GM19463 (cell line): ENCODE measurements at regions not wholly inside any gene's neighbourhood (a gene's known extent, or its start where the extent isn't known, plus 50 kb on each side); places are given as distances from the start of the nearest gene placed in this dataset.

Source experiments
- ATAC-seq: cut with Tn5 transposase; IDR thresholded peaks from one replicate; pipeline ENCODE4 v1.9.1; 2021; ENCODE audit warnings: mild to moderate bottlenecking, moderate library complexity; ENCODE audit not compliant: unreplicated experiment

DNA sequence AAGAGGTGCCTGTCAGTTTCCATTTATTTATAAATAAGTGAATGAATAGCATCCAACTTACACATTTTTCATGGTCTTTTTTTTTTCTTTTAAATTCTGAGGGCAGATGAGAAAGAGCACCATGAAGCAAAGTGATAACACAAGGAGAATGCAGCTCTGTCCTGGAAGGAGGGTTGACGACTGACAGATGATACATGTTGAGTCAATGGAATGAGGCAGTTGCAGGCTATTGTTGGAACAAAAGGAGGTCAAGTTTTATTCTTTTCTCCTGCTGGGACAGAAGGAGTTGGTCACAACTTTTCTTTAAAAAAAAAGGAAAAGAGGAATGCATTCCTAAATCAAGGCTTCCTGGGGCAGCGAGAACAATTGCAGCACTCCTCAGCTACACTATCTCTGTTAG is 119.9 kb upstream of the PLEKHG7 start:
- no peak for ATAC-seq

DNA sequence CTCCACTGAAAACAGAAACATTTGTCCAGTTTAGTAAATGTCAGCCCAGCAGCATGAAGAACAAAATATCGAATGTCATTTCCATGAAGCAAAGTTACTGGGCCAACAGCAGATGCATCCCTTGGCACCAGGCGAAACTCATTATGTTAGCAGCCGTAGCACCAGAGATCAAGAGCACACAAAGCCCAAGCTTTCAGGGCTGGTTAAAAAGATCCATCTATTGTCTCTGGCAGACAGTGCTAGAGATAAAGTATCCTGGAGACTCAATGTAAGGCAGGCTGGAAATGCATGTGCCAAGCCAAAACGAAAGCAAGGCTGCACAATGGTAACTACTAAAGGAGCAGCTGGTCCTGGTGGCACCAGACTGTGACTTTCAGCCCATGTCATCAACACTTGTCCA is 120.3 kb upstream of the PLEKHG7 start:
- no peak for ATAC-seq

DNA sequence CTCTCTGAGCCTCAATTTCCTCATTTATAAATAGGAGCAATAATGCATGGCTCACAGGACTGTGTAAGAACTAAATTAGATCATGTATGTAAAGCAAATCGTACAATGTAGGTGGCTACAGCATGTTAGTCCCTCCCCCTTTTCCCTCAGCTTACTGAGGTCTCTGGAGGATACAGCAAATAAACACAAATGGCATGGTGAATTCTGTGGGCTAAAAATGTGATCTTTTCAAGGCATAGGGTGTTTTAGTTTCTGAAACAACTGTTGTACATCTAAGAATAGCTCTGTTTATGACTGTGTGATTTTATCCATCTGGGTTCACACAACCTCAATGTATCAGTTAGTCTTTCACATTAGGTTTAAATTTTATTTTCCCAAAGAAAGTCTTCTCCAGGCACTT is 121.2 kb upstream of the PLEKHG7 start:
- ATAC-seq: peak; percentile 73

DNA sequence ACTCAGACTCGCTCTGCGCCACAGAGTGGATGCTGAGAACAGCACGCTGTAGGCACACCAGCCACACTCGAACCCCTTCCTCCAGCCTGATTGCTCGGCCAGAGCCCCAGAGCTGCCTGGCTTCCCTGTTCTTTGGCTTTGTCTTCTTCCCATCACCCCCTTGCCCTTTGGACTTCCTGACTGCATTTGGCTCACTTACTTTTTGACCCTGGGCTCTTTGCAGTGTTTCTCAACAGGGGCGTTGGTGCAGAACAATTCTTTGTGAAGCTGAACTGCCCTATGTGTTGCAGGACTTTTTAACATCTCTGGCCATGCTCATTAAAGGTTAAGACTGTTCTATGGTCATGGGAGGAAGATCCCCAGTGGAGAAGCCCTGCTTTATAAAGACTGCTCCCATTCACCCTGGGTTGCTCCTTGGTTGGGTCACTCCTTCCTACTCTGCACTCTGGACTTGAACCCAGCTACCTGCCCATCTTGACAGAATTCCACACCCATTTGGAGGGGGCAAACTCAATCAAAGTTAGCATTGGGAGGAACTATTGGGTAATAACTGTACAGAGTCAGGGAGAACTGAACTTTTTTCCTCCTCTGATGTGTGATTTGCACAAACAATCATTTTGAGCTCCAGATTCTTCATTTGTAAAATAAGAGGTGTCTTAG is 127.7 kb upstream of the PLEKHG7 start:
- no peak for ATAC-seq

DNA sequence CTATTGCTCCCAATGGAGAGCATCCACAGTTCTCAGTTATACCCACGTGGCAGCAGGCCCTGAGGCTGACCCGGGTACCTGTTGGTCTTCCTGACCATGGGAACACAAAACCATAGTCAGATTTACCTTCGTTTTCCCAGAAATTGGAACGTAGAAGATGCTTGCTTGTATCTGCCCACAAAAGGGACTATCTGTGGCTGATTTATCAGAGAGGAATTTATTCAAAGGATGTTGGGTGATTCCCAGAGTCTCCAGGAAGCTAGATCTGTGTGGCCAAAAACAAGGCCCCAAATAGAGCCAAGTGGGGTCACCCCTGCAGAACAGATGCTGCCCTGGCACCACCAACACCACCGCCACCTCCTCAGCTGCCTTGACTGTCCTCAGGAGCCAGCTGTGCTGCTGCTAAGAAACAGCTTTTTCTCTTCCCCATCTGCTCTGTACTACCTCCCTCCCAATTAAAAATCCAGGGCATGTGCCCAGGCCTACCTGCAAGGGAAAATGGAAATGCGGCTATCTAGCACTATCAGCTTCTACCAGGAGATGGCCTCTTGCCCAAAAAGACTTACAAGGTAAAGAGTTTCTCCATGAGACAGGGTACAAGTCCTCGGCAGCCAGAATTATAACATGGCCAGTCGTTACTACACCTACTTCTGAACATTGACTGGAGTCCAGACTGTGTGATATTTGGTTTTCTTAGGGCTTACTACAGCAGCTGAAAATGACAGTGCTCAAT is 128.6 kb upstream of the PLEKHG7 start:
- no peak for ATAC-seq

DNA sequence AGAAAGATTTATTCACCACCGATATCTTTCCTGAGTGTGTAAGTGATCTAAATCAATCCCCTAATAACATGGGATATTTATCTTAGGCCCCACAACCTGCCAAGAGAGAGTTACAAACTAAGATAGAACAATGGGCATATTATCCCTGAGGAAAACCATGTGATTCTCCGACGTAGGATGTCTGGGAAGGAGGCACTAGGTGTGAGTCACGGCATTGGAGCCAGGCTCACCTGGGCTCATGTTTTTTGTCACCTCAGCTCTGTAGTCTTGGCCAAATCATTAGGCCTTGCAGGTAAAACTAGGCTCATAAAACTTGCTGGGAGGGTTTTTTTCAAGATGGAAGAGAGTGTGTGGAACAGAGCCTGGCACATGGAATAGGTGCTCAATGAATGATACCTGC is 129.7 kb upstream of the PLEKHG7 start:
- ATAC-seq: no peak

DNA sequence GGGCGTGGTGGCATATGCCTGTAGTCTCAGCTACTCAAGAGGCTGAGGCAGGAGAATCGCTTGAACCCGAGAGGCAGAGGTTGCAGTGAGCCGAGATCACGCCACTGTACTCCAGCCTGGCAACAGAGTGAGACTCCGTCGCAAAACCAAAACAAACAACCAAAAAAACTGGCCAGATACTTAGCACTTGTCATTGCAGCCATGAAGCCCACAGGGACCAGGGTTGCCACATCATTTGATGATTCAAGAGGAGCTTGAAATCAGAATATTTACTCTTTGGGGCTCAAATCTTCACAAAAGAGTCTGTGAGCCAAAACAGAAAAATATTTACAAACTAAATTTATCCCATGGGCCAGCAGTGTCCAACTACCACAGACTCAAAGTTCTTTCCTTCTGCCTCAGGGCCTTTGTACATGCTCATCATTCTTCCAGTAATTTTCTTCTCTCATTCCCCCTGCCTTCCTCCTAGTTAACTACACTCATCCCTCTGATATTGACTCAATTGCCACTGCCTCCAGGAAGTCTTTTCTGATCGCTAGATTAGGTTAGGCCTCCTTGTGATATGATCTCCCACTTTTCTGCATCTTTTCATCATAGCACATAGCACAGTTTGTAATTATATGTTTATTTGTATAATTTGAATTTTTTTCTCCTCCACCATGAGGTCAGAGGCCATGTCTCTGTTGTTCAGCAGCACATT is 130.8 kb upstream of the PLEKHG7 start:
- ATAC-seq: no peak

- ATAC-seq: no peak
Observed at GRCh38 chr12:92571169-92571568, 131.6 kb upstream of the PLEKHG7 start.

DNA sequence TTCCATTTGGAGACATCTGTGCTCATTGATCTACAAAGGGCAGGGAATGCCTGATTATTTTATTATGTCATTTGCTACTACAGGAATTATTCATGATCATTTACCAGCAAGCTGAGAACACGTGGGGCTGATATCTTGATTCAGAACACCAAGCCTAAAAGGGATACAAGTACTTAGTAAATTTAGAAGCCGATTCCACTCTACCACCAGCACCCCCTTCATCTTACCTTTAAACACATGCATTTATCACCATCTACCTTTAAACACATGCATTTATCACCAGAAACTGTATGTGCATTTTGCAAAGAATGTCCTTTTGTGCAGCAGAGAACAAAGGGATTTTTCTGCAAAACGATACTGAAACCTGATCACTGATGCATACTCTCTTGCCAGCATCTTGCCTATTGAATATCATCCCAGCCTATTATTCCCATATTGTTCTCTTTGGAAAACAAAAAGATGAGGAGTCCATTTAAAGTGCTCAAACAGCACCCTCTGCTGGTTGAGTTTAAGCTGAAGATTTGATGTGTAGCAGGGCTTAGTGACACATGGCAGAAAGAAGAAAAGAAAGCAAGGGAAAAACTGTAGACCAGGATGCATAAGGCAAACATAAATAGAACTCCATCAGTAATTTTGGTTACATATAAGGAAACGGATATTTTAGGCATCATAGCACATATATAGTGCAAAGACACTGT is 132.6 kb upstream of the PLEKHG7 start:
- ATAC-seq: peak; percentile 79

- ATAC-seq: no peak
Observed at GRCh38 chr12:92568691-92569090, 134.1 kb upstream of the PLEKHG7 start.

GRCh38 chr12:92566448-92567019 is 136.3 kb upstream of the PLEKHG7 start:
- no peak for ATAC-seq

GRCh38 chr12:92563819-92564218 is 139.0 kb upstream of the PLEKHG7 start:
- no peak for ATAC-seq

DNA sequence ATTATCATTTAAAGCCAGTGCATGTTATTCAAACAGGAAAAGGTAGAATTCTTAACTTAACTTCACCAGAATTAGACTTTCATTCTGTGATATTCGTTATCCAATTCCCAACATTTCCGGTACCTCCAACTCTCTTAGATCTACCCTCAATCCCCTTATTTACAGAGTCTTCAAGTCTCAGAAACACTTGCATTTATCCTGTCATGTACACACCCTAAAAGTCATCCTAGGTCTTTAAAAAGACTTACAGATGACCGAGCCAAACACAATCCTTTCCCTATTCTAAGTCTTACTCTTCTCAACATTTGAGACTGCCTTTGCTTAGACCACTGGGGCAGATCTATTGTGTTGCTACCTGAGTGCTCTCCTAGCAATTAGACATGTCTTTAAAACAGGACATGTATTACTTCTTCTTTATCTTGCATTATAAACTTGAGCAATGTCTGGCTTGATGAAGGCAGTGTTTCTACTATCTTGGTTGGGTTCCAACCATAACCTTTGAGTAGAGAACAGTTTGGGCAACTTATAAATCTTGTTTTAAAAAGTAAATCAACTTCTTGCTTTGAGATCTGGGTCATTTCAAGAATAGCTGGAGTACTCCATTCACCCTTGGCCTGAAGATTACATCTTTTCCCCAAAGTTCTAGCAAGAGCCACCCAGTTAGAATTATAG is 140.6 kb upstream of the PLEKHG7 start:
- no peak for ATAC-seq

DNA sequence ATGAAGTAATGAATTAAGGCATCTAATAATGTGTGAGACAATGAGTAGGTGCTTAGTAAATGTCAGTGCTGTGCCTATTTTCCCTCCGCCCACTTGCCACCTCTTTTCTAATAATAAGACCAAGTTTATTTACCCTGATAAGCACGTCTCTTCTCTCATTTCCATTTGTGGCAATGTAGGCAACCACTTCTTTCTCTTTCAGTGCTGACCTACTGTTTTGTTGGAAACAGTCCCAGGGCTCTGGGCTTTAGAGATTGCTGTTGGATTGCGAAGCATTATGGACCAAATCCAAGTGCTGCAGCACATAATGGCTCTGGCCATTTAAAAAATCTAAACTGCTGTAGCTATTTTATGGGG is 141.3 kb upstream of the PLEKHG7 start:
- ATAC-seq: no peak

GRCh38 chr12:92560713-92561542 is 141.9 kb upstream of the PLEKHG7 start:
- ATAC-seq: no peak

DNA sequence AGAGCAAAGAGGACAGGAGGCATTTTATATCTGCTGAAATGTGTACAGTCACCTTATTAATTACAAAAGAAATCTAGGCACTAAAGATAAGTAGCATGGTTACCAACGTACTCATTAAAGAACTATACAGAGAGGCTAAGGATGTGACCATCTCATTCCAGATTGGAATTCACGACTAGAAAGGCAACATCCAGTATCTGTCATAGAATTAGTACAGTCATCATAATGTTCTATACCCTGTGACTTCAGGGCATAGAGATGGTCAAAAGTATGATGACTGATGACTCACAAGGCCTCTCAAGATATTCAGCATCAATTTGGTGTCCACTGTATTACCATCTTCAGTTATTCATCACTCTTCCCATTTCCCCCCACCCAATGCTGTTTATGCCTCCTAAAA is 144.0 kb upstream of the PLEKHG7 start:
- no peak for ATAC-seq

GRCh38 chr12:92558215-92558773 is 144.5 kb upstream of the PLEKHG7 start:
- no peak for ATAC-seq

GRCh38 chr12:92557422-92557724 is 145.4 kb upstream of the PLEKHG7 start:
- no peak for ATAC-seq

- ATAC-seq: peak; percentile 17
Observed at GRCh38 chr12:92556637-92557421, 146.0 kb upstream of the PLEKHG7 start.
